ENCODE measurements at regions not wholly inside any gene's neighbourhood (a gene's known extent, or its start where the extent isn't known, plus 50 kb on each side); places are given as distances from the start of the nearest gene placed in this dataset.

DNA sequence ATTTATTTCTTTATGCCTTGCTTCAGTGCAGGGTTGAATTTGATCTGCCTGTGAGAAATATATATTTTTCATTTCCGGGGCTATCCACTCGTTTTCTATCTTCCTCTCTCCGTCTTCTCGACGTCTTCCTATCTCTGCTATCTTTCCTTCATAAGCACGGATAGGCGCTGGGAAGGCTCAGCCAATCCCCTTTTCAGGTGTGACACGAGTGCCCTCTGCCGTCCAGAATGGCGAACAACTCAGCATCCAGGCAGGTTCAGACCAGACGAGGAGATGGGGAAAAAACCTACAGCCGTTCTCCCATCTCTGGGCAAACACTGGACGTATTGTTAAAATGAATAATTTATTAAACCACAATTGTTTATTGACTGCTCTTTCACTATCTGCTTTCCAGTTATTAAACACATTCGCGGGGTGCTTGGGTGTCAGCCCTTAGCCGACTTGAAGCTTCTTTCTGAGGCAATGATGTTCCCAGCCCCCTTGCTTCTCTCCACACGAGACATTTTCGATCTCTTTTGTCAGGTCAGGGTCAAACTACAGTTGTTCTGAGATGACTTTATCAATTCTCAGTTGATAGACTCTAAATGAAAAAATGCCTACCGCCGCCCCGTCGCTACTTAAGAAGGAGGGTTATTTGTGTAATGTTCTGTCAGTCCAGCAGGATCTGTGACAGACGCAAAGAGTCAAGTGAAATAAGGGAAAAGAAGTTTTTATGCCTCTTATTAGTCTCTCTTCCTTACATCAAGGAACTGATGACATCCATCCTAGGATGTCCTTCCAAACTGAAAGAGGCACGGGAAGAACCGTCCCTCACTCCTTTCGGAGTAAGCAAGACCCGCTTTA, 96.3 kb upstream of the NOCT start:
- DNase-seq, result peak; percentile 31

DNA sequence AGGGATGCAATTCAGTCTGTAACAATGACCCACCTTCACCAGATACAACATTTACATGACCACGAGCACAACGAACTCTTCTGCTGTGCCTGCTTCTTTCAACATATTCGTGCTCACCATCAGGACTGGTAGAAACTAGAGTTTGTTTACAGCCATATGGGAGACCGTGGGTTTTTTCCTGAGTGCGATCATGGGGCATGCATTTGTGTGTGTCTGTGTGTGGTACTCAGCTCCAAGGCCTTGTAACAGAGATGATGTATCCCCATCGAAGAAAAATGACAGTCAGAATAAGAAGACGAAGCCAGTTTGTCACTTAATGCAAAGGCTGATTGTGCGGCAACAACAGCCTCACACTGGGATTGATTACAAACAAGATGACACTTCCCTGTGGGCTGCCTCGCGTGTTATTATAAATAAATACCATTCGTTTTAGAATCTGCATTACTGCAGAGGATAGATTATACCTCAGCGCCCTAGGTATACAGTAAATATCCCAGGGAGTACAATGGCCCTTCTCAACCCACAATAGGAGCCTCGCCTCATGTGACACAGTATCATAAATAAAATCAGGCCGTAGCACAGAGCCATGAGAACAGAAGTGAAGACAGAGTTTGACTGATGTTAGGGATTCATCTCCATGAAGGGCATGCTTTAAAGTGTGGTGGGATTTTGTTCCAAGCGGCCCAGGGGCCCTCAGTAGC, 97.3 kb upstream of the NOCT start:
- DNase-seq, result no peak

DNA sequence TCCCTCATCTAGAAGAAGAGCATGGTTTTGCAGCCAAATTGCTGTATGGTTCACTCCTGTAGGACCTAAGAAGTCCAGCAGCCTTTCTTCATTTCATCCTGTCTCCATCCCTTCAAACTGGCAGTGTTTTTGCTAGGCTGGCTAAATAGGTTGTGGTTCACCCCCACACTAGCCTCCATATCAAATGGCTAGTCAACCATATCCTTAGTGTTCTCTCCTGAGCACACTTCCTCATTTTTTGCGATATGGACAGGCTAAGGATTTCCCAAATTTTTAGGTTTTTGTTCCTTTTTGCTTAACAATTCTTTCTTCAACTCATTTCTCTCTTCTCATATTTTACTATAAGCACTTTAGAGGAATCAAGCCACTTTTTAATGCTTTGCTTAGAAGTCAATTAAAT, 98.8 kb upstream of the NOCT start:
- no peak for DNase-seq

DNA sequence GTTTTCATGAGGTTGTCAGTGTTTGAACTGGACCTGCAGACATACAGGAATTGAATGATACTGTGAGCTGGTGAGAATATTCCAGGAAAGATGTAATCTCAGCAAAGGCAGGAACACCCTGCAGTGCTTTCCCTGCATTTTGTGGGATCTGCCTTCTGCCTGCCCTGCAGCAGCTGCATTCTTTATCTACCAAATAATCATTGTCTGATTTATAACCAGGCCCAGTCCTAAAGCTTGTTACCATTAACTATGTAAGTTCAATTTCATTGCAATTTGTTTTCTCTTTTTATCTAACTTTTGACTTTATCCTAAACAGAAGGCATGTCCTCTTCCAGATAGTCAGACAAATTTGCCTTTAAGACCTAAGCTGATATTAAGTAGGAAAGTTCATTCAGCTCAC, 99.8 kb upstream of the NOCT start:
- DNase-seq, result no peak

DNA sequence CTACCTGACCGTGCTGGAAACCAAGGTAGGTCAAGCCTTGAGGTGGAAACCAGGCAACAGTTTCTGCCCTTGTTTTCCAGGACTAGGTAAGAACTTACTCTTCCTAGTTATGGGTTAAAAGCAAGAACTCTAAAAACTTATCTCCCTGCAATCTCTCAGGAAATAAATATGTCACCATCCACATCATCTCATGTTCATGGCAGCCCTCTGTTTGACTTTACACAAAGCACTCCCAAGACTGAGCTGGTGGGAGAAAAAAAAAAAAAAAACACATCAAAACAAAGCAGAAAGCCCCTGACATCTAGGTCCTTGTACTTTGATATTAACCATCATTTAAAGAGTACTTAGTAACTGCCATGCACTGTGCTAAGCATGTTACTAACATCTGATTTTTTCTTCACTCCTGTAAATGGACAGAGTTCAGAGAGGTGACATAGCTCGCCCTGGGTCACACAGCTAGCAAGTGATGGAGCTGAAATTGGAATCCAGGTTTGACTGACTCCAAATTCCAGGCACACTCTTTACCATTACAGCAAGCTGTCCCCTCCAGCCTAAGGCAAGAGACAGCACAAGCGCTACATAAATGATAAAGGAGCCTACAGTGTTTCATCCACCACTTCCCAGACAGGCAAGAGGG, 102.8 kb upstream of the NOCT start:
- no peak for DNase-seq

DNA sequence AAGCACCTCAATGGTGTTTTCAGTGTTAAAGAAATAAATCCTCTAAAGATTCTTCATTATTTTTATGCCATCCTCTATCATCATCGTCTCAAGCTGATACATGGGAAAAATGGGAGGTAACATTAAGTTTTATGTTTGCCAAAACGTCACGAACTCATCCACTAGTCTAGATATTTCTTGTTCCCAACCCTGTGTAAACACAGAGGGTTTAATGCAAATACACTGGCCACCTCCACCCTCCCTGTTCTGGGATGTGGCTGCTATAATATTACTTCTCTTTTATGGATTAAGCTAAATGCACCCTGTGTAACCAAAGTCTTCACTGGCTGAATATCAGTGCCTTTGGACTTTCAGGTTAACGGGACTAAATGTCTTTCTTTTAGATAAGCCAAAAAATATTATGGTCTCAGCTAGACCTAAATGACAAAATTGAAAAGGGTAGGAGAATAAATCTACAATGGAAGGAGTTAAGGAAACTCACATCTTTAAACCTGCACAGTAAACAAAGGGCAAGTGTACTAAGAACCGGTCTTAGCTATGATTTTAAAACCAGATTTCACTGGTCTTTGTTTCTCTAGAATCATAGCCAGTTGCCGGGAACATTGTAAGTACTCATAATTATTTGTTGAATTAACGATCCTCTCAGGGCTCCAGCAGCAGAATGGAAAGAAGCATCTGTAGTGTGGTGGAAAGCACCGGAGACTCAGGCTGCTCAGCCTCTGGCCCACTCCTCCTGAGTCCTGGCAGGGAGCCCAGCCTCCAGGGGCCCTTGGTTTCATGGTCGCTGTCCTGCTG, 103.5 kb upstream of the NOCT start:
- no peak for DNase-seq

DNA sequence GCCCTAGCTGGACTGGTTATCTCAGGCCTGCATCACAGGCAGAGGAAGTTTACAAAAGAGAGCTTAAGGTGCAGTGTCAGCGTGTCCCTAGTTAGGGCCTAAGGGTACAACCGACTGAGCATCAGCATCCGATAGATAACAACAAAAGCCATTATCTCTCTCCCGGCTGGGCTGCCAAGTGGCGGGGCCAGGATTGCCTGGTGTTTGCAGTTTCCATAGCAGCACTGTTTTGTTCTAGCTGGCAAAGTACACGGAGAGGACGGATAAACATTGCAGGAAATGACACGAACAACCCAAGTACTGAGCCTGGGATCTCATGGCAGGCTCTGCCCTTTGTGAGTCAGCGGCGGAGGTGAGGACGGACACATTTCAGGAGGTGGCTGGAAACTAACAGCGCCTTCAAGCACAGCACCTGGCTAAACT, 104.7 kb upstream of the NOCT start:
- no peak for DNase-seq

DNA sequence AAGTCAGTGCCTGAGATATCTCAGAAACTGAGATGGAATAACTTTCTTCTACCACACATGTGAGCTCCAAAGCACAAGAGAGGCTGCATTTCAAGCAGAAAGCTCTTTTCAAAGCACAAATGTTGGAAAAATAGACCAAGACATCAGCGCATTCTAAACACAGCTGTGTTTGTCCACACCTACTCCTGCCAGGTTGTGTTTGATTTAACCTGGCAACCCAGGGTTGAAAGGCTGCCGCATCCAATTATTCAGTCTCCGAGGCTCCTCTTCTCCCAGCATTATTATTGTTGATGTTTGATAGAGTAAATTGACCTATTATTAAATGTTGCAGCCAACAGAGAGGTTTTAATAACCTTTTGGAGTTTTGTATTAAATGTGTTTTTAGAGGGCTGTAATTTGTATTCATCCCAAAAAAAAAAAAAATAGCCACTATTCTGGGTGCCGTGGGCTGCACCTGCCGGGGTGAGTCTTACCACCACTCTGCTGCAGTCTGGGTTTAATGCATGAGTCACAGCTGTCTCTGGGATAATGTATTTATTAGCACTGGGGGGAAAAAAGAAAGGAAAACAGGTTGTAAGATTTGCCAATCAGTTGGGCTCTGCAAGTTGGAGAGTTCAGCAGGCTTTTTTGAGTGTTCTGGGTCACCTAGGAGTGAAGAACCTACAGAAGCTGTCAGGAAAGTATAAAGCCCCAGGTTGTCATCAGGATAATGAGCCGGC, 105.2 kb upstream of the NOCT start:
- no peak for DNase-seq

DNA sequence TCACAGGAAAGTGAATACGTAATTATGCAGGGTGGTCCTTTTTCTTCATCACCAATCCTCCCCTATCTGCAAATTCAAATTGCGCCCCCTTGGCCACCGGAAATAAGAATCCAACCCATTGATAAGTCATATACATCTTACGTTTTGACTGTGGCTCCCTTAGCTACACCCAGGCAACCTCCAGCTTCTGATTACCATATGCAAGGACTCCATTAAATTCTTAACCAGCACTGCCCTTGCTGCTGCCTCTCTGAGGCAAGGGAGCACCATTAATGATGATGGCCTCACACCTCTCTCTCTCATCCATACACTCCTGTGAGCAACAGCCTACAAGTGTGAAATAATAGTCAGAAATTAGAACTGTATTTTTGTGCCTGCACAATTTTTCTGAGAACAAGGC, 106.0 kb upstream of the NOCT start:
- no peak for DNase-seq

DNA sequence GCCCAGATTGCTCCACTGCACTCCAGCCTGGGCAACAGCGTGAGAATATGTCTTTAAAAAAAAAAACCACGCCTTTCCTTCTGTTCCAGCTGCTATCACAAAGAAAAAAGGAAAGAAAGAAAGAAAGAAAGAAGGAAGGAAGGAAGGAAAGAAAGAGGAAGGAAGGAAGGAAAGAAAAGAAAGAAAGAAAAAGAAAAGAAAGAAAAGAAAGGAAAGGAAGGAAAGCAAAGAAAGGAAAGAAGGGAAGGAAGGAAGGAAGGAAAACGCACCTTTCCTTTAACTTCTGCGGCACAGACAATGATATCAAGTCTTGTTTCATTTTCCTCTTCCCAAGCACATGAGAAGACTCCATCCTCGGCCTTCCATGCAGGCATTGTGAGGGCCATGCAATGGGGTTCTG, 107.4 kb upstream of the NOCT start:
- no peak for DNase-seq

DNA sequence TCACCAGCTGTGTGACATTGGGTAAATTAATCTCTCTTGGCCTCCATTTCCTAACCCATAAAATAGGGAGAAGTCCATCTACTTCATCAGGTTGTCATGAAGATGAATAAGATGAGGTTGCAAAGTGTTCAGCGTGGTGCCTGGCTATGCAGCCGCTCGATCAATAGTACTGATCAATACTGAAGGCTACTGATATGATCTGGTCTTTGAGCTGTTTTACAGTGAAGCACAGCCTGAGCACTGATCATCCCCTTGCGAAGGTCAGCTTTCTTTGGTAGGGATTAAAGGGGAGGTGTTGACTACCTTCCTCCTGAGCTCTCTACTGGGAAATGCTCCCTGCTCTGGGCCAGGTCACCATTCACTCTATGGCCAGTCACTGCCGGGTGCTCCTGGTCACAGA, 108.4 kb upstream of the NOCT start:
- no peak for DNase-seq

DNA sequence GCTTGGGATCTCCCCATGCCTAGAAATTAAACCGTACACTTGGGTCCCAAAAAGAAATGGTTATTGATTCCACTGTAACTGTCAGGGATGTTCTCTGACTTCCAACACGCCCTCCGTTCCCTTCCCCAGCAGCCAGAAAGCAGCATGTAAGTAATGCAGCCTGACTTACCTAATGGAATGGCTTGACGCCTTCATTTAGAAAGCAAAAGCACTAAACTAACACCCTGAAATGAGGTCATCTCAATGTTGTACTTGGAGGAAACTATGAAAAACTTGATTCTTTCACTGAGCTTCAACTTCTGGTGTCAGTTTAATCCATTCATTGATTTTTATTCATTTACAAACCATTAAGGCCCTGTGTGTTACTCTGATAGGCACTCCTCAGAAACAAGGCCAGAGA, 110.8 kb upstream of the NOCT start:
- no peak for DNase-seq

DNA sequence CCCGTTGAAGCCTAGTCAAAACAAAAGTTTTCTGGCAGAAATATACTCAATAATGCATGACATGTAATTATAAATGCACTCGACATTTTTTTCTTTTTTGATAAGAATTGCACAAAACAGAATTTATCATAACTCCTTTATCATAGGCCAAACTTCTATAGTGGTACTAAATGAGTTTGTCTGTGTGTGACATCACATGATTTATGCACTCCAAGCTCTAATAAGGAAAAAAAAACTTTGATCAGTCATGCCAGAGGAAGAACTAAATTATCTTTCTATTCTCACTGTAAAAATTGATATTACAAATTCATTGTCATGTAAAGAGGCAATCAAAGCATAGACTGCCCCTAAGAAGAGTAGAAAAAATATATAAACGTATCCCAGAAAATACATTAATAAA, 112.4 kb upstream of the NOCT start:
- no peak for DNase-seq

DNA sequence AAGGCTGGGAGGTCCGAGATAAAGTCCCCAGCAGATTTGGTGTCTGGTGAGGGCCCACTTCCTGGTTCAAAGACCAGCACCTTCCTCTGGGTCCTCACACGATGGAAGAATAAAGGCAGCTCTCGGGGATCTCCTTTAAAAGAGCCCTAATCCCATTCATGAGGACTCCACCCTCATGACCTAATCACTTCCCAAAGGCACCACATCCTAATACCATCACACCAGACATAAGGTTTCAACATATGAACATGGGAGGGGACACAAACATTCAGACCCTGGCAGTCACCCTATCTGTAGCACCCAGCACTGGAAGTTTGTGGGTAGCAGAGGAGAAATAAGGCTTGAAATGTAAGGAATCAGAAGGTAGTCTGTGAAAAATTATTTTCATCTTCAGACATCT, 112.9 kb upstream of the NOCT start:
- DNase-seq, result no peak

DNA sequence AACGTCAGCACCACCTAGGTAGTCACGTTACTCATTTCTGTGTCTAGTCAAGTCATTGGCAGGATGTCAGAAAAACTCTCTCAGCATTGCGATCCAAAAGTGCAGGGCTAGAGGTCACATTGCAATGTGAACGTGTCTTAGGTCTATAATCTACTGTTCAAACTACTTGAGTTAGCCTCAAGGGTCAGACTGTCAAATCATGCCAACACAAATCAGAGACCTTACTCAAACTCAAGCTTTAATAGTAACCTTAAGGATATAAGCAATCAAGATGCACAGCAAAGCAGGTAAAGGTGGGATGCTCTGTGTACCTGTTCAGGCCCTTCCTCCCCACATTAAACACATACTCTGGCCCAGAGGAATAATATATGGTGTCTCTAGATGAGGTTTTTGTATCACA, 114.4 kb upstream of the NOCT start:
- no peak for DNase-seq

DNA sequence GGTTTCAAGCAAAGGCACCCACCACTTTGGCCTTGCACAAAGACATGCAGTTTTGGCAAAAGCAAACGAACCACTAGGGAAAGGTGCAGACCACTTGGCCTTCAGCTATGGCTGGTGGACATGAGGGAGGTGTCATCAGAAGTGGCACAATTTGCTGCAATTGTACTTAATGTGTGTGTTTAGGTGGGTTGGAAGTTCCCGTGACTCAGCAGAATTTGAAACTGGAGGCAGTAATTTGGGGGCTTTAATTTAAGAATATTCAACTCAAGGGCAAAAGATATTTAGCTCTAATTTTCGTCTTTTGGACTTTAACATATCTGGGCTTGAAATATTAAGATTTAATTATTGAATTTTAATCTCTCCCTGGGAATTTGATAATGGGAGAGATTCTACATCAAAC, 115.6 kb upstream of the NOCT start:
- no peak for DNase-seq

DNA sequence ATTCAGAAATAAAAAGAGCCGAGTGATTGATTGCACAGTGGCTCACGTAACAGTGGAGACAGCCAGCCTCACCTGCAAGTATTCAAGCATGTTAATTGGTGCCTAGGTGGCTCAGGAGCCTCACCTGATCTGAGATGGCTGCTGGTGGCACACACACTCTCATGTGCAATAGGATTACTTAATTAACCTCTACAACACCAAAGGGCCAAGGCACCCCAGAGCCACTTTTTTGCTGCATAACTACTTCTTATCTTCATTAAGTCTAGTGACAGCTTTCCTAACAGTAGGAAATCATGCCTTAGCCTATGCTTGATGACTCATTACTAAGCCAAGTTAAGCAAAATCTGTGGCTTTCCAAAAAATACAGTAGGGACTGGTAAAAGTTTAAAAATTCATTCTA, 117.3 kb upstream of the NOCT start:
- DNase-seq, result no peak

DNA sequence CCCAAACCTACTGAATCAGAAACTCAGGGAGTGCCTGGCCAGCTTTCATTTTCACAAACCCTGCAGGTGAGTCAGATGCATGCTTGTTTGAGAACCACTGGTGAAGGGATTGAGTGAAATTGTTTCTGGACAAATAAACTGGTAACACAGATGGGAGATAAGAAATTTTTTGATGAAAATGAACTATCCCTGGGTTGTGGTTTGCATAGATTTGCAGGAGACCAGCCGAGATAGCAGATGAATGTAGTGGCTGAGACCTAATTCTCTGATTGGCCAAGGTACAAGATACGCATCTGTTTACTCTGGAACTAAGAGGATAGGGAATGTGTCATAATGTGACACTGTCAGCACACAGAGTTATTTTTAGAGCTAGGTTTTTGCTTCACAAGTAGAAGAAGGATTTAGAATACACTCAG, 117.8 kb upstream of the NOCT start:
- no peak for DNase-seq

DNA sequence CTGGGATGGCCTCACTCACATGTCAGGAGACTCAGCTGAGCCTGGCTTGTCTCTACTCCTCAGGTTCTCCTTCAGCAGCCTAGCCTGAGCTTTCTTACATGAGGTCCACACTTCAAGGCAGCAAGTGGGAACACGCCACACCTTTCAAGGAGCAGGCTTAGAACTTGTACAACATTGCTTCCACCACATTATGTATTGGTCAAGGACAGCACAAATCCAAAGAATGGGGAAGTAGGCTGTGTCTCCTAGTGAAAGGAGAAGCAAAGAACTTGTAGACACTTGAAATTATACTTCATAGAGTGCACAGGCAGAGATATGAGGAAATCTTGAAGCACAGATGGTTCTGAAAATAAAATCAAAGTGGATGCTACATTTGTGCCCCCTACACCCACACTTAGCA, 120.9 kb upstream of the NOCT start:
- no peak for DNase-seq

DNA sequence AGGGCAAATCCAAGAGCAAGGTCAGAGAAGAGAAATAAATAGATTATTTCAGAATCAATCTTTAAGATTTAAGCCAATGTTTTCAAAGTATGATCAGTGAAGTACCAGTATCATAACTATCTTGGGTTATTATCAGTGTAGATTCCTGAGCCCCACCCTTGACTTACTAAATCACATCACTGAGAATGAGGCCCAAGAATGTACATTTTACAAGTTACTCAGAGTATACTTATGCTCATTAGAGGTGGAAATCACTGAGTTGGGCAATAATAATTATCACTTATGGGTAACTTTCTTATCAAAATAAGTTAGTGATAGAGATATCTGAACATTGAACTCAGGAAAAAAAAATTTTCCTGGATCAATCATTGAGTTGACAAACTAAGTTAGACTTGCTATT, 121.6 kb upstream of the NOCT start:
- DNase-seq, result no peak

DNA sequence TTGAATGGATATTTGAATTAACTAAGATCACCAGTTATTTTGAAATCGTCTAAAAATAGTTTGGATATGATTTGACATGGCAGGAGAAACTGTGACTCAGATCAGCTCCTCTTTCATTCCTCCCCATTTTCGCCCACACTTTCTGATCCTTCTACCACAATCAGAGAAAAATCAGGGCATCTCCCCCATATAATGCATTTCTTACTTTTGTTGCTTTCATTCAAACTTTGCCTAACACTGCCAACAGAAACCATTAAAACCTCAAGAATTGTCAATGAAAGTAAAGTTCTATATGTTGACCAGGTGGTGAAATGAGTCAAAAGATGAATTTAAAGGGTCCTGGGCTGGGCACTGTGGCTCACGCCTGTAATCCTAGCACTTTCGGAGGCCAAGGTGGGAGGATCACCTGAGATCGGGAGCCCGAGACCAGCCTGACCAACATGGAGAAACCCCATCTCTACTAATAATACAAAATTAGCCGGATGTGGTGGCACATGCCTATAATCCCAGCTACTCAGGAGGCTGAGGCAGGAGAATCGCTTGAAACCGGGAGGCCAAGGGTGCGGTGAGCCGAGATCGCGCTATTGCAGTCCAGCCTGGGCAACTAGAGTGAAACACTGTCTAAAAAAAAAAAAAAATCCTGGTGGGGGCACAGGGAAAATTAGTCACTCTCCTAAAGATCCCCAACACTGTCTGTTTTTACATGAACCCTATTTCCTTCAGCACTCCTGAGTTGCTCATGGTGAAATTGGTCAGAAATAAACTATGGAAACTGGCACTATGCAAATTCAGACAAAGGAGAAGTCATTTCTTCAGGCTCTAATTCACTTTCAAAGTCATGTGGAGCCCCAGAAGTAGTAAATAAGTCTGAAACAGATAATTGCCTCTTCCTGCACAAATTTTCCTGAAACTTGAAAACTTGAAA, 122.8 kb upstream of the NOCT start:
- DNase-seq, result no peak

DNA sequence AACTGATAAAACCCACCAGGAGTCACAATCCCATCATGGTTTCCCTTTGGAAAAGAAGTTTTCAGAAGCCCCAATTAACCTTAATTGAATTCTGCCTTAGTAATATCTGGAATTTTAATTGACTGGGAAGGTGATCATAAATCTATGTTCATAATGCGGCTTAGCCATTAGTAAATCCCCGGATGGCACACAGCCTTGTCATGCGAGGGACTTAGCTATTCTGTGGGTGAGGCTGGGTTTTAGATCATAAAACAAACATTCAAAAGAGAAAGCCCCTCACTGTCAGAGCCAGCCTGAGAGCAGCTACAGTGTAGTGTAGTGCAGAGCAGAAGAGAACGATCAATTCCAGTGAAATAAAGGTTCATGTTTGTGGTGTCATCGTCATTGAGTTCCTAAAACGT, 124.0 kb upstream of the NOCT start:
- no peak for DNase-seq
